ENCODE measurements at regions not wholly inside any gene's neighbourhood (a gene's known extent, or its start where the extent isn't known, plus 50 kb on each side); places are given as distances from the start of the nearest gene placed in this dataset.

DNA sequence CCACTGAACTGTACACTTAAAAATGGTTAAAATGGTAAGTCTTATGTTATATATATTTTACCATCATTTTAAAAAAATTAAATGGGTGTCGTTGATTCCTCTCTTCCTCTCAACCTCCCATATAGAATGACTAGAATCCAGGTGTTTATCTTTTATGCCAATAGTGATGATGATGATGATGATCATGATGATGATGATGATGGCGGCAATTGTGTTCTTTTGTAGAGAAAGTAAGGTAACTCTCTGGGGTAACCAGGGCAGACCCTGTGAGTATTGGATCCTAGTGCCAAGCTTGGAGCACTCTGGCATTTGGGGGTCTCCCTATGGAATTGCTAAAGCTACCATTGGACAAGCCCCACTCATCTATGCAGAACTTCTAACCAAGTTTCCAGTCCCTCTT lies 113.6 kb downstream of the GLI2 start:
- TF ChIP-seq, protein P1, sequence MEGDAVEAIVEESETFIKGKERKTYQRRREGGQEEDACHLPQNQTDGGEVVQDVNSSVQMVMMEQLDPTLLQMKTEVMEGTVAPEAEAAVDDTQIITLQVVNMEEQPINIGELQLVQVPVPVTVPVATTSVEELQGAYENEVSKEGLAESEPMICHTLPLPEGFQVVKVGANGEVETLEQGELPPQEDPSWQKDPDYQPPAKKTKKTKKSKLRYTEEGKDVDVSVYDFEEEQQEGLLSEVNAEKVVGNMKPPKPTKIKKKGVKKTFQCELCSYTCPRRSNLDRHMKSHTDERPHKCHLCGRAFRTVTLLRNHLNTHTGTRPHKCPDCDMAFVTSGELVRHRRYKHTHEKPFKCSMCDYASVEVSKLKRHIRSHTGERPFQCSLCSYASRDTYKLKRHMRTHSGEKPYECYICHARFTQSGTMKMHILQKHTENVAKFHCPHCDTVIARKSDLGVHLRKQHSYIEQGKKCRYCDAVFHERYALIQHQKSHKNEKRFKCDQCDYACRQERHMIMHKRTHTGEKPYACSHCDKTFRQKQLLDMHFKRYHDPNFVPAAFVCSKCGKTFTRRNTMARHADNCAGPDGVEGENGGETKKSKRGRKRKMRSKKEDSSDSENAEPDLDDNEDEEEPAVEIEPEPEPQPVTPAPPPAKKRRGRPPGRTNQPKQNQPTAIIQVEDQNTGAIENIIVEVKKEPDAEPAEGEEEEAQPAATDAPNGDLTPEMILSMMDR (conservative IDR thresholded peaks at IDR 0.05) = no peak
- TF ChIP-seq EZH2 (IDR thresholded peaks at IDR 0.05; ENCODE audit: low read depth) = no peak
